GM19193 (cell line): ENCODE measurements at regions not wholly inside any gene's neighbourhood (a gene's known extent, or its start where the extent isn't known, plus 50 kb on each side); places are given as distances from the start of the nearest gene placed in this dataset.

ENCODE experiments used
- POLR2A ChIP-seq: IDR thresholded peaks from 4 replicates; pipeline ENCODE4 v1.6.1; 2011; ENCODE audit not compliant: insufficient read depth, insufficient read length; ENCODE audit errors: extremely low read depth

- no peak for TF ChIP-seq POLR2A
Measured at GRCh38 chr17:12429116-12429515, 236.6 kb upstream of the MYOCD start.

GRCh38 chr17:12431188-12431587, 234.5 kb upstream of the MYOCD start:
- TF ChIP-seq POLR2A, result peak; percentile 54

- TF ChIP-seq POLR2A, result no peak
Measured at GRCh38 chr17:12438212-12438611, 227.5 kb upstream of the MYOCD start.

DNA sequence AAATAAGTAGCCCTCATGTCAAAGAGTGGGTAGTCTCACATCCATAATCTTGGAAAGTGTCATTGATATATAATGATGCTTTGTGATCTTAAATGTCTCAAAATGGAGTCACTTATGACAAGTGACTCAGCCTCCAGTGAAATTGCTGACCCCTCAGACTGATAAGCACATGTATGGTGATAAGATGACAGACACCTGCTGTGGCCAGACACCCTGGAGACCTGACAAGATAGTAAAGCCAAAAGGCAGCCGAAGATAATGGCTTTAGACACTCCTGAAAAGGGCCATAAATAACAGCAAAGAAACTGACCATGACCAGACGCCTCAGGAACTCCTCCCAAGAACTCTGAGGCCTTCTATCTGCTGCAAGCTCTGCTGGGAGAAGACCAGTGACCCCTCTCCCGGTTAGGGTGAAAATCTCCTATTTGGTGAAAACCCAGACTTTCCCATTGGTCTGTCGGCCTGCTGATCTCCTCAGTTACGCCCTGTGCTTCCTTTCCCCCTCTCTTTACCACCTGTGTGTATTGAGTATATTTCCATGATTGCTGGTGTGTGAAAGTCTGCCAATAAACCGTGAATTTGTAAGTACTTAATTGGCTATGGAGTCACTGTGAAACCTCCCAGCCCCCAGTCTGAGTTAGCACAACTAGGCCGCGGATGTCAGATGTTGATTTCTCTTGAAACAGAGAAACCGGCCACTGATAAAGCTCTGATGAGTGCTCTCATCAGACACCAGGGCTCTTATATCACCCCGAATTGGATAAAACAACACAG, 226.7 kb upstream of the MYOCD start:
- no peak for TF ChIP-seq POLR2A

DNA sequence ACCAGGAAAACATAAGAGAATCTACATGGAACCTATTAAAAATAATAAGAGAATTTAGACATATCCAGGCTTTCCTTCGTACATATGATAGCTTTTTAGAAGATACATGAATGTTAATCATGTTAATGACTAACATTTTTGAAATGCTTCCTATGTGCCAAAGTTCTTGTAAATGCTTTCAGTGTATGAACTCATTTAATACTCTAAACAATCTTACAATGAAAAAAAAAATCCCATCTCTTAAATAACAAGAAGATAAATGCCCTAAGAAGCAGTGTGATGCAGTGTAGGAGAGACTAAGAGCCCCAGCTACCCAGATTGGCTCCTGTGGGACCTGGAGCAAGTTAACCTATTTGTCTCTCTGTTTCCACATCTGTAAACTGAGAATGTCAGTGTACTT, 220.4 kb upstream of the MYOCD start:
- TF ChIP-seq POLR2A, result no peak

DNA sequence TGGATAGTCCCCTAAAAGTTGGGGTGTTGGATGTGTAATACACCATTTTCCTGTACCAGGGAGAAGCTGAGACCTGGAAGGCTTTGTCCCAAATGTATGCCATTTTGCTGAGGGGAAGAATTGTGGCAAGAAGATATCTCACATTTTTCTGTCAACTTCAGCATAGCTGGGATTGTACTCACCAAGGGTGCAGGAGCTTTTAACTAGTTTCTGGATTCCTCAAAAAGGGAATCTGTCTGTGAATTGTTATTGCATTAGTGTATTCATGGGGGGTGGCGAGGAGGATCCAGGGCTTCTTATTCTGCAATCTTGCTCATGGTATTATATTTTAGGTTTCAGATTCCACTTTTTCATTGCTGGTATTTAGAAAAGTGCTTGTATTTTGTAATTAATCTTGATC, 208.2 kb upstream of the MYOCD start:
- no peak for TF ChIP-seq POLR2A

- TF ChIP-seq POLR2A, result no peak
Measured at GRCh38 chr17:12459736-12460135, 206.0 kb upstream of the MYOCD start.

- no peak for TF ChIP-seq POLR2A
Measured at GRCh38 chr17:12463102-12463501, 202.6 kb upstream of the MYOCD start.

GRCh38 chr17:12472252-12473173, 193.2 kb upstream of the MYOCD start:
- TF ChIP-seq POLR2A, result no peak

DNA sequence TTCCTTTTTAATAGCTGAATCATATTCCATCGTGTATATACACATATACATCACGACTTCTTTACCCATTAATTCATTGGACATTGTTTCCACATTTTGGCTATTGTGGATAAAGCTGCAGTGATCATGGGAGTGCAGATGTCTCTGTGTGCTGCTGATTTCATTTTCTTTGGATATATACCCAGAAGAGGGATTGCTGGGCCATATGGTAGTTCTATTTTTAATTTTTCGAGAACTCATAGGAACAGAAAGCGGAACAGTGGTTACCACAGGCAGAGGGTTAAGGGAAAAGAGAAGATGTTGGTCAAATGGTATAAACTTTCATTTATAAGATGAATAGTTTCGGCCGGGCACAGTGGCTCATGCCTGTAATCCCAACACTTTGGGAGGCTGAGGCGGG, 187.4 kb upstream of the MYOCD start:
- no peak for TF ChIP-seq POLR2A

DNA sequence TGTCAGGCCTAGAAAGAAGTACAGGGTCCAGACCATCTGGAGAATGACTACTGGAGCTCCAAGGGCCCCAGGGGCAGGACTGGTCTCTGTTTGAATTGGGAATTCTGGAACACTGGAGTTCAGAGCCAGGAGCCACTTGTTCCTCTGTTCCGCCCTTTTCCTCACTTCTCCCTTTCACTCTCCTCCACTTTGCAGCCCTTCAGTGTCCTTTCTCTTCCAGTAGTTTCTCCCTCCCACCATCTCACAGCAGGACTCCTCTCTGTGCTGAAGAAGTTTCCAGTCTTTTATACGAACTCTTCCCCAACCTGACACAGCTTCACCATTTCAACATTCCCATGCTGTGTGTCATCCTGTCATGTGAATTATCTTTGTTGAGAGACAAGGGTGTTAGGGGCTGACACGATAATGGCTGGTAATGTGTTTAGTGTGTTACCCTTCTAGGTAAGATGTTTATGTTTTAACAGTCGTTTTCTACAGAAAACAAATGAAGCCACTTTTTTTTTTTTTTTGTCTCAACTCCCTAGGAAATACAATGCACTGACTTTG, 180.3 kb upstream of the MYOCD start:
- TF ChIP-seq POLR2A, result no peak

GRCh38 chr17:12489325-12489724, 176.4 kb upstream of the MYOCD start:
- TF ChIP-seq POLR2A, result no peak

- TF ChIP-seq POLR2A, result no peak
Measured at GRCh38 chr17:12492450-12492849, 173.2 kb upstream of the MYOCD start.

DNA sequence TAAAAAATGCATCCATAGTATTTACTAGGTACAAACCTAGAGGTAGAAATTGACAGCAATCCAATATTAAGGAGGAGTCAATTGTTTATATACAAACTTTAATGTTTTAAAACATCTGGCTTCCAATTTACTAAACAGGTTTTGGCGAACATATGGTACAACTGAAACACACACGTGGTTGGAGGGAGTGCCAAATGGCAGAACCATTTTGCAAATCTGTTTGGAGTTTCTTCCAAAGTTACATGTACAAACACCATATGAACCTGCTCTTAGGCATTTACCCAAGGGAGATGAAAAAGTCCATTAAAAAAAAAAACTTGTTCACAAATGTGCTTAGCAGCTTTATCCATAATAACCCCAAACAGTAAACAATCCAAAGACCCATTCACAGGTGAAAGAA, 159.8 kb upstream of the MYOCD start:
- no peak for TF ChIP-seq POLR2A

- no peak for TF ChIP-seq POLR2A
Measured at GRCh38 chr17:12507026-12507595, 158.6 kb upstream of the MYOCD start.
